ENCODE measurements at regions not wholly inside any gene's neighbourhood (a gene's known extent, or its start where the extent isn't known, plus 50 kb on each side); places are given as distances from the start of the nearest gene placed in this dataset.

GRCh38 chr14:65794674-65795279 is 382.2 kb downstream of the FUT8 start:
- no peak for DNase-seq (ENCODE audit: low read depth, low spot score)

- DNase-seq (ENCODE audit: low read depth, low spot score) = no peak
Observed at GRCh38 chr14:65798216-65798615, 385.7 kb downstream of the FUT8 start.

DNA sequence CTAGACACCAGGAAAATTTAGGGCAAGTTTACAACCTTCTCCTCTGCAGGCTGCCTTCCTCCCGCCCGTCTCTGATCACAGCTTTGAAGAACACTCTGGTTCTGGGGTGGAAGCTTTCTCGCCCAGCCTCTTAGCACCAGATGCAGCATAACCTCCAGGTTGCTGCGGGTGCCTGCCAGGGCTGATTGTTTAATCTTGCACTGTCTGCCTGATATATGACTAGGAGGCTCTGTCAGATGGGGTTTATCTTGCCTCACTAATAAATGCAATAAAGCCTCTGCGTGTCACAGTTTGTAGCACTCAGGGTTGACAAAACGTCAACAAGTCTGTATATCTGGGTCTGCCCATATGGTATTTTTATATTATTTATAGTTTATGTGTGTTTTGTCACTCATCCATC is 388.2 kb downstream of the FUT8 start:
- DNase-seq (ENCODE audit: low read depth, low spot score) = no peak

GRCh38 chr14:65802196-65802595 is 389.7 kb downstream of the FUT8 start:
- no peak for DNase-seq (ENCODE audit: low read depth, low spot score)

GRCh38 chr14:65803885-65804284 is 391.4 kb downstream of the FUT8 start:
- DNase-seq (ENCODE audit: low read depth, low spot score) = no peak

DNA sequence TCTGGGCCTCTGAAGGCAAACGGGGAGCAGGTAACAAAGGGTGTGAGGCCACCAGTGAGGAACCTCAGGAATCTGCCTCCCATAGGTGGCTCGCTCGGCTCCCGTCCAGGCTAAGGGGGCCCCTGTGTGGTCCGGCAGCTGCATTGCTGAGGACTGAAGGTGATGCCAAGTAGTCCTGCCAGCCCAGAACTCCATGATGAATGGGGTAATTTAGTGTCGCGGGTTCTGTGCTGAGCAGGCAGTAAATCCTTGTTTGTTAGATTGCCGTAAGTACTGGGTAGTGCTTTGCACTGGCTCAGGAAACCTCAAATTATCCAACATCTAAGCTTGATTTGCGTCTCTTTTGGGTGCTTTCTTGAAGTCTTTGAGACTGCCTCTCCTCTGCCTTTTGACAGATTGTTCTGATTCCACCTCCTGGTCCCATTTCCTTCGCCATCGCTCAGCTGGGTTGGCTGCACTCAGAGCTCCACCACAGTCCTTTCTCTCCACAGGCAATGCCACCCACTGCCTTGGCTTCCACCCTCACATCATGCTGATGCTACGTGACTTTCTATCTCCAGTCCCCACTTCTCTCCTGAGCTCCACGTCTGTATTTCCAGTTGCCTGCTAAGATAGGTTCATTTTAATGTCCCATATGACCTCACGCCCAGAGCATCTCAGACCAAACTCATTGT is 392.0 kb downstream of the FUT8 start:
- no peak for DNase-seq (ENCODE audit: low read depth, low spot score)

DNA sequence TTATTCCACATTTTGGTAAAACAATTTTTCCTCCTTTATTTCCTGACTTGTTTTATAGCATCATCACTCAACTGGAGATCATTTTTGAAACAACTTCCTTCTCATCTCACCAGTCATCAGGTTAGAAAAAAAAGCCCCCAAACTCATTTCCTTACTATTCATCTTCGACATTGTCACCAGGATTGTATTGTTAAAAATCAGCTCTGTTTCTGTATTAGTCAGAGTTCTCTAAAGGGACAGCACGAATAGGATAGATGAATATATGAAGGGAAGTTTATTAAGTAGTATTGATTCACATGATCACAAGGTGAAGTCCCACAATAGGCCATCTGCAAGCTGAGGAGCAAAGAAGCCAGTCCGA is 392.6 kb downstream of the FUT8 start:
- DNase-seq (ENCODE audit: low read depth, low spot score) = no peak

- no peak for DNase-seq (ENCODE audit: low read depth, low spot score)
Observed at GRCh38 chr14:65808390-65808789, 395.9 kb downstream of the FUT8 start.

GRCh38 chr14:65810322-65810721 is 397.8 kb downstream of the FUT8 start:
- no peak for DNase-seq (ENCODE audit: low read depth, low spot score)

GRCh38 chr14:65813760-65814384 is 401.3 kb downstream of the FUT8 start:
- DNase-seq (ENCODE audit: low read depth, low spot score) = no peak

DNA sequence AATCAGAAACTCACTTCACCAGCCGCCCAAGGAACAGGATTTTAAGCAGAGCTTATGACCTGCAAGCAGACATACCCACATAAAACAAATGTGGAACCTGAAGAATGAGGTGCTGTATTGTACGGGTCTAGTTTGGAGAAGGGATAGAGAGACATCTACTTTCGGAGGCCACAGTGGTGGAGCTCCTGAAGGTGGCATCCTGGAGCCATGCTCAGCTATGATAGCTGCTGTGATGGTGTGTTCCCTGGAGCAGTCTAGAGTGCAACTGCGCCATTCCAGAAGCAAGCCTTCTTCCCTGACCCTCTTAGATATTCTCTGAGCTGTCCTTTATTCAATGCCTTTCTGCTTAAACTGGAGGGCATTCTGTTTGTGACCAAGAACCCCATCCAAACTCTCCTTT is 402.6 kb downstream of the FUT8 start:
- DNase-seq (ENCODE audit: low read depth, low spot score) = no peak

- DNase-seq (ENCODE audit: low read depth, low spot score) = no peak
Observed at GRCh38 chr14:65817011-65817410, 404.5 kb downstream of the FUT8 start.

- DNase-seq (ENCODE audit: low read depth, low spot score) = no peak
Observed at GRCh38 chr14:65819569-65819968, 407.0 kb downstream of the FUT8 start.

- DNase-seq (ENCODE audit: low read depth, low spot score) = no peak
Observed at GRCh38 chr14:65821224-65821753, 408.8 kb downstream of the FUT8 start.

DNA sequence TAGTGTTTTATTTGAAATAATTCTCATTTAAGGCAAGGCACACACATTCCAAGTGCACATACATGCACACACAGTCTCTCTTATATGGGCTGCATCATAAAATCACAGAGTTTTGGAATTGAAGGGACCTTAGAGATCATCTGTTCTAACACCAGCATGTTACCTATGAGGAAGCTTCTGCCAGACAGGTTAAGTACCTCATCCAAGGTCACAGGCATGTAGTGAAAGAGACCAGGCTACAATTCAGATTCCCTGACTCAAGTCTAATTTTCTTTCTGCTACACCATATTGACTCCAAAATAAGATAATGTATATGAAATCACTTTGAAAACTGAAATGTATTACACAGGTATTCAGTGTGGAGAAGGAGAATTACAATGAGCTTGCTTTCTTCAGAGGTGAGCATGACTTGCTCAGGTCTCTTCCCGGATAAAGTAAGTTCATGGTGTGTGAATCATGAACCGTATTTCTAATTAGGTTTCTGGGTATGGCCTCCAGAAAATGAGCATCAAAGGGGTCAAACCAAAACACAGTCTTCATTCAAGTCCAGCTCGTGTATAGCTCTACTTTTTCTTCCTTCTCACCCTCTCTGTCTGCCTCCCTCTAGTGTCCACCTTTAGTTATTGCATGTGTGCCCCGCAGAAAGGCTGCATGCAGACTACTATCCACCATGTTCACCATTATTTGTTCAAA is 411.9 kb downstream of the FUT8 start:
- DNase-seq (ENCODE audit: low read depth, low spot score) = peak; percentile 25

- no peak for DNase-seq (ENCODE audit: low read depth, low spot score)
Observed at GRCh38 chr14:65824978-65825299, 412.4 kb downstream of the FUT8 start.

- DNase-seq (ENCODE audit: low read depth, low spot score) = no peak
Observed at GRCh38 chr14:65826946-65827345, 414.4 kb downstream of the FUT8 start.

- DNase-seq (ENCODE audit: low read depth, low spot score) = no peak
Observed at GRCh38 chr14:65827520-65827919, 415.0 kb downstream of the FUT8 start.

GRCh38 chr14:65828396-65828795 is 415.9 kb downstream of the FUT8 start:
- DNase-seq (ENCODE audit: low read depth, low spot score) = no peak

DNA sequence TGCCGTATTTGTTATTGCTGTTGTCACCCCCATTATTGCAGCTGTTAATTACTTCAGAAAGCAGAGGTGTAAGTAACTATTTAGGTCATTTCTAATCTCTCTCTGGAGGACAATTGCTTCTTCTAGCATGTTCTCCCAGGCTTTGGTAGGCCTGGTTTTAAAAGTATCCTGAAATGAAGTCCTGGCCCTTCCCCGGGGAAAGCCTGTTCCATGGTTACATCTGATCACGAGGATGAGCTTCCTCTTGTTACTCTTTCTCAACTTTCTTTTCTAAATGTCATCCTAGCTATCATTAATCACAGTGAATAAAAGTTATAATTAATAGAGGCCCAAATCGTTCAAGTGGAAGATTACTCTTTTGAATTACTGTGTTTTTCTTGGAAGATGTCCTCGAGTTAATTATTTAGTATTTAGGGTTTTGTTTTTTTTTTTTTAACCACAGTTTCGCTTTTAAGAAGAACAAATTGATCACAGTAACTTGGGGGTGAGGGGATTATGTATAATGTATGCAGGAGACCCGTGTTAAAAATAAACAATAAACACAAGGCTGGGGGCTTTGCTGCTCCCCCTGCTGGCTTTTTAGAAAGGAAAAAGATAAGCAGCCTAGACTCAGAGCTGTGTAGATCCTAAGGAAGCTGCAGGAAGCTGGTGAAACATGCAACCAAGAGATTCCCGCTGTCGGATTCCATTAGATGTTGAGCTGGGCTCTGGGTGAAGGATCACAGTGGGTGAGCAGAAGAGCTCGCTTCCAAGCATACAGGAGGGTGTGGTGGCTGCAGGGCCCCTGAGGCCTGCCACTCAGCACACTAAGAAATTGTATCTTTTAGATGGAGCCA is 420.1 kb downstream of the FUT8 start:
- DNase-seq (ENCODE audit: low read depth, low spot score) = no peak

DNA sequence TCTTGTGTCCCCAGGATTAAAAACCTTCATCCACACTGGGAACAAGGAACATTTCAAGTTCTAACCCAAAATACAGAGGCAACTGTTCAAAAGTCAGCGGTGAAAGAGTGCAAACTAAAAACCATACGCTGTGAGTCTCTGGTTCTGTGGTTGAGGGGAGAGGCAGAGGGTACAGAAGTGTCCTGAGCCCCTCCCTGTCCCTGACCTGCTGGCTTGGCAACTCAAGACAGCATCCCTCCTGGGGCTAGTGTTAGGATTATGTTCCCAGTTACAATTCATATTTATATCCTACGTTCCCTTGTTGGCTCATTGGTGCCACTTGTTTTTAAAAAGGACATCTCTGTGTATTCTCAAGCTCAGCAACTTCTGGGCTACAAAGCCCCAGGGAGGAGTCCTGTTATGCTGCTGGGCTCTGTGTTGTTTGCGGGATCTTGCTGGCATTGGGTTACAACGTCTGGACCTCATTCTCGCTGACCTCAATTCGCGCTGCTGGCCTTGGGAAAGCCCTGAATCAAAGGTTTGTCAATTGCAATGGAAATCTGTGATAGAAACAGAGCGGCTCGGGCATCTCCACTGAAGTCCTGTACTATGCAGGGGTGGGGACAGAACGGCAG is 420.8 kb downstream of the FUT8 start:
- DNase-seq (ENCODE audit: low read depth, low spot score) = no peak

Measured in brain pericyte (primary cell).